ENCODE measurements at regions not wholly inside any gene's neighbourhood (a gene's known extent, or its start where the extent isn't known, plus 50 kb on each side); places are given as distances from the start of the nearest gene placed in this dataset.

- TF ChIP-seq, protein P1, sequence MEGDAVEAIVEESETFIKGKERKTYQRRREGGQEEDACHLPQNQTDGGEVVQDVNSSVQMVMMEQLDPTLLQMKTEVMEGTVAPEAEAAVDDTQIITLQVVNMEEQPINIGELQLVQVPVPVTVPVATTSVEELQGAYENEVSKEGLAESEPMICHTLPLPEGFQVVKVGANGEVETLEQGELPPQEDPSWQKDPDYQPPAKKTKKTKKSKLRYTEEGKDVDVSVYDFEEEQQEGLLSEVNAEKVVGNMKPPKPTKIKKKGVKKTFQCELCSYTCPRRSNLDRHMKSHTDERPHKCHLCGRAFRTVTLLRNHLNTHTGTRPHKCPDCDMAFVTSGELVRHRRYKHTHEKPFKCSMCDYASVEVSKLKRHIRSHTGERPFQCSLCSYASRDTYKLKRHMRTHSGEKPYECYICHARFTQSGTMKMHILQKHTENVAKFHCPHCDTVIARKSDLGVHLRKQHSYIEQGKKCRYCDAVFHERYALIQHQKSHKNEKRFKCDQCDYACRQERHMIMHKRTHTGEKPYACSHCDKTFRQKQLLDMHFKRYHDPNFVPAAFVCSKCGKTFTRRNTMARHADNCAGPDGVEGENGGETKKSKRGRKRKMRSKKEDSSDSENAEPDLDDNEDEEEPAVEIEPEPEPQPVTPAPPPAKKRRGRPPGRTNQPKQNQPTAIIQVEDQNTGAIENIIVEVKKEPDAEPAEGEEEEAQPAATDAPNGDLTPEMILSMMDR (IDR thresholded peaks at IDR 0.05) = no peak
- TF ChIP-seq POLR2A (IDR thresholded peaks at IDR 0.05) = no peak
- no peak for TF ChIP-seq POLR2AphosphoS5 (IDR thresholded peaks at IDR 0.05)
- no peak for TF ChIP-seq EP300 (IDR thresholded peaks at IDR 0.05)
Observed at GRCh38 chr15:29997499-29997898, 85.3 kb upstream of the GOLGA8J start.

Measured in sigmoid colon (tissue), 4 donors.